ENCODE measurements at regions not wholly inside any gene's neighbourhood (a gene's known extent, or its start where the extent isn't known, plus 50 kb on each side); places are given as distances from the start of the nearest gene placed in this dataset.

GRCh38 chr16:85359147-85359822 lies 247.0 kb upstream of the CIBAR2 start:
- peaks cover 4% of the 10 kb centered on the region; the same call in 1 of the 2 replicates for H3K36me3 ChIP-seq (ENCODE audit: control insufficient read depth, insufficient read depth, low read length)
- in situ Hi-C loops (cut with MboI; ENCODE audit: low sequenced_read_pairs): no loop called here
- POLR2A ChIA-PET (ENCODE audit: unreplicated experiment): no interaction called here
- no peak overlapping the region; the same call in 2 of the 3 replicates for H2BK15ac ChIP-seq (ENCODE audit: low read depth, low read length)
- no peak overlapping the region for H2BK20ac ChIP-seq (ENCODE audit: low read depth, low read length)
- no peak overlapping the region for H3K4me3 ChIP-seq (ENCODE audit: insufficient read depth, low read depth, low read length)
- no peak overlapping the region for H3K4ac ChIP-seq (ENCODE audit: low read depth, low read length)
- H3K56ac ChIP-seq (ENCODE audit: extremely low read depth, insufficient read depth, low read length): no peak overlapping the region
- H4K8ac ChIP-seq (ENCODE audit: low read depth in 2 of 2, low read length in 2 of 2): no peak overlapping the region
- no peak overlapping the region for H3K23ac ChIP-seq (ENCODE audit: low read depth, low read length)
- H3K27me3 ChIP-seq (ENCODE audit: control insufficient read depth, insufficient read depth, low read length): no peaks in the 10 kb centered on the region
- H4K5ac ChIP-seq (ENCODE audit: low read depth, low read length): no peak overlapping the region
- H3K9me1 ChIP-seq (ENCODE audit: insufficient read depth, low read length): peaks cover 8% of the 10 kb centered on the region; the same call in 1 of the 2 replicates
- H3K18ac ChIP-seq (ENCODE audit: low read depth, low read length): no peak overlapping the region; the same call in 1 of the 2 replicates
- H3K79me1 ChIP-seq (ENCODE audit: low read depth in 1 of 2, low read length in 2 of 2): peaks cover 18 to 54% of the 10 kb centered on the region in 2 experiments
- dilution Hi-C loops (cut with HindIII; ENCODE audit: low sequenced_read_pairs, unreplicated experiment): no loop called here
- CTCF ChIA-PET: no interaction called here
- H3K27ac ChIP-seq (ENCODE audit: insufficient read depth, low read length): no peak overlapping the region
- H2BK5ac ChIP-seq (ENCODE audit: low read depth, low read length, poor library complexity, severe bottlenecking): no peak overlapping the region
- H3K14ac ChIP-seq (replicated peaks; ENCODE audit: low read depth, low read length): no peak overlapping the region
- H2AK5ac ChIP-seq (ENCODE audit: low read depth, low read length): 0 out of 2 replicates have a peak overlapping the region, but pooled peaks have one; percentile 24
- H4K91ac ChIP-seq (ENCODE audit: insufficient read depth, low read depth, low read length): no peak overlapping the region
- H3K4me1 ChIP-seq (ENCODE audit: control insufficient read depth, insufficient read depth, low read length): peaks cover 19% of the 10 kb centered on the region
- TF ChIP-seq CHD1 (IDR thresholded peaks at IDR 0.05; ENCODE audit: low read depth, low read length) (no peak), FOS (IDR thresholded peaks at IDR 0.05; ENCODE audit: low read depth, low read length) (0 out of 2 replicates have a peak, but pooled peaks have one; percentile 20)
- peak overlapping the region; percentile 44 for H2AK9ac ChIP-seq (replicated peaks; ENCODE audit: low read depth, low read length, poor library complexity)
- H2AFZ ChIP-seq (replicated peaks; ENCODE audit: low read length, poor library complexity): peak overlapping the region; percentile 40
- no peak overlapping the region for H3K4me2 ChIP-seq (ENCODE audit: low read depth, low read length)
- ATAC-seq (ENCODE audit: low read depth) (no peak; the same call in 1 of the 2 replicates), DNase-seq (peak; percentile 34)
- 86% methylated on average over 7 of the region's 21 CpGs; no CpG with 5 or more reads in 1 of the 2 experiments for WGBS, 2 experiments (ENCODE audit: extremely low coverage in 2 of 2, insufficient read length in 1 of 2)
- H4K20me1 ChIP-seq (ENCODE audit: insufficient read depth, low read length): peaks cover 71% of the 10 kb centered on the region
- BruUV-seq (replicated peaks): no TSS peak
- intact Hi-C loops (cut with micrococcal nuclease): no loop called here
- H2BK120ac ChIP-seq (ENCODE audit: low read depth, low read length): no peak overlapping the region
- H3K9ac ChIP-seq (ENCODE audit: low read depth, low read length): no peak overlapping the region
- peaks cover 3% of the 10 kb centered on the region; the same call in 1 of the 2 replicates for H3K9me3 ChIP-seq (ENCODE audit: control insufficient read depth, insufficient read depth, low read length)

Measured in IMR-90 (cell line).